ENCODE measurements at regions not wholly inside any gene's neighbourhood (a gene's known extent, or its start where the extent isn't known, plus 50 kb on each side); places are given as distances from the start of the nearest gene placed in this dataset.

DNA sequence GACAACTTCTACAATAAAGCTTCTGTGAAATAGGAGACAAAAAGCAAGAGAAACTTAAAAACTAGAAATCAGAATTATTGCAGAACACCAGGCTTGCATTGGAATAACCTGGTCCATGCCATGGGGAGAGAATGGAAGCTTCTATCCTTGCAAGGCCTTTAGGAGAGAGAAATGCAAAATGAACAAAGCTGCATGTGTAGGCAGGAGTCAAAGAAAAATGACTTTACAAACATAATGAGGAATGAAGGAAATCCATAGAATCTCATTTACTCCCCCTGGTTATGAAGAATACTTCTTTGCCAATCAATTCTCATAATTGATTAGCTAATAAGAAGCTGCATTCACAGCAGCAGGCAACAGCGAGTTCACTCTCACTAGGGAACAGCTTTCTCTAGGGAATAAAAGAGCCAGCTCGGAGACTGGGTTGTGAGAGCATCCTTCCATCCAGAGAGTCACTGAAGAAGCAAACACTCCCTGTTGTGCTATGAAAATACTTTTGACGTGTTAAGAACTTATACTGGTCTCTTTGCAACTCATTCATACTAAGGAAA, 235.9 kb upstream of the LRATD1 start:
- WGBS, 4 donors = 67 to 75% (median 70%) methylated on average over 3 of the region's 3 CpGs
- TF ChIP-seq, protein P1, sequence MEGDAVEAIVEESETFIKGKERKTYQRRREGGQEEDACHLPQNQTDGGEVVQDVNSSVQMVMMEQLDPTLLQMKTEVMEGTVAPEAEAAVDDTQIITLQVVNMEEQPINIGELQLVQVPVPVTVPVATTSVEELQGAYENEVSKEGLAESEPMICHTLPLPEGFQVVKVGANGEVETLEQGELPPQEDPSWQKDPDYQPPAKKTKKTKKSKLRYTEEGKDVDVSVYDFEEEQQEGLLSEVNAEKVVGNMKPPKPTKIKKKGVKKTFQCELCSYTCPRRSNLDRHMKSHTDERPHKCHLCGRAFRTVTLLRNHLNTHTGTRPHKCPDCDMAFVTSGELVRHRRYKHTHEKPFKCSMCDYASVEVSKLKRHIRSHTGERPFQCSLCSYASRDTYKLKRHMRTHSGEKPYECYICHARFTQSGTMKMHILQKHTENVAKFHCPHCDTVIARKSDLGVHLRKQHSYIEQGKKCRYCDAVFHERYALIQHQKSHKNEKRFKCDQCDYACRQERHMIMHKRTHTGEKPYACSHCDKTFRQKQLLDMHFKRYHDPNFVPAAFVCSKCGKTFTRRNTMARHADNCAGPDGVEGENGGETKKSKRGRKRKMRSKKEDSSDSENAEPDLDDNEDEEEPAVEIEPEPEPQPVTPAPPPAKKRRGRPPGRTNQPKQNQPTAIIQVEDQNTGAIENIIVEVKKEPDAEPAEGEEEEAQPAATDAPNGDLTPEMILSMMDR (IDR thresholded peaks at IDR 0.05) = no peak
- no peak for TF ChIP-seq POLR2A (IDR thresholded peaks at IDR 0.05)
- Histone ChIP-seq H3K27ac (no peak overlapping the region), H3K4me1 (no peaks in the 10 kb centered on the region), H3K27me3 (no peaks in the 10 kb centered on the region), H3K36me3 (no peaks in the 10 kb centered on the region), H3K9me3 (no peaks in the 10 kb centered on the region), H3K4me3 (no peak overlapping the region)
- no peak for DNase-seq
- ATAC-seq = no peak
- intact Hi-C loops (cut with DNase I) = no loop called here

DNA sequence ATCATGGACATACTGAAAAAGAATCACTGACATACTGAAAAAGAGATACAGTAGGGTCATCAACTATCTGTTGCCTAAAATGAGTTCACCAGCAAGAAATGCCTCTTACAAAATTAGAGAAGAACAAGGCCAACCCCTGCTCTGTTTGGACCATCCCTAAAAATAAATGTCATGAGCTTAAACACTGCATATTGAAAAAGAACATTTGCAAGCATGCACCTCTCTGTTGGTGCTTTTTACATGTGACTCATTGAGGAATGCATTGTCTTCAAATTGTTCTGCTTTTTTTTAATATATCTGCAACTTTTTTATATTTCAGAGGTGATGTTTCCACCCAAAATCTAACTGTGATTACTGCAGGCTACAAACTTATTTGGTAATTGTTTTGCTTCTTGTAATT, 233.9 kb upstream of the LRATD1 start:
- no peak for TF ChIP-seq POLR2A (IDR thresholded peaks at IDR 0.05)
- TF ChIP-seq, protein P1 (IDR thresholded peaks at IDR 0.05) = no peak
- no peak overlapping the region for H3K27ac ChIP-seq
- ATAC-seq (no peak), DNase-seq (no peak)
- H3K4me1 ChIP-seq = no peaks in the 10 kb centered on the region
- no peaks in the 10 kb centered on the region for H3K36me3 ChIP-seq
- H3K9me3 ChIP-seq = no peaks in the 10 kb centered on the region
- H3K27me3 ChIP-seq = peaks cover 0 to under 1% (median 0%) of the 10 kb centered on the region in 9 donors
- intact Hi-C loops (cut with DNase I) = no loop called here
- no peak overlapping the region for H3K4me3 ChIP-seq

DNA sequence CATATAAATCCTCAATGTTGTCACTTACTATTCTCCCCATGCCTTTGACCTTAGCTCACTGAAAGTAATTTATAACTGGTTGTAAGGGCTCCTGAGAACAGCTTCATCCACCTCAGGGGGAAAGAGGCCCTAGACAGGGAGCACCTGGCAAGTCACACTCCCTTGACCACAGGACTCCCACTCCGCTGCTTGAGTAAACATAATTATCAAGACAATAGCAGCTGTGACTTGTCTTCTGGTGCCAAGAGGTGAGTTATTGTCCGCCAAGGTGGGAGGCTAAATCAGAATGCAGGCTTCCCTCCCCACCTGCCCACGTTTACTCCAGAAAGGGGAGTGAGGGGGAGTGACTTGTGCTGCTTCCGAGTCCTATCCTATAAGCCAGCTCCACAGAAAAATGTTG, 230.6 kb upstream of the LRATD1 start:
- no peak for ATAC-seq

DNA sequence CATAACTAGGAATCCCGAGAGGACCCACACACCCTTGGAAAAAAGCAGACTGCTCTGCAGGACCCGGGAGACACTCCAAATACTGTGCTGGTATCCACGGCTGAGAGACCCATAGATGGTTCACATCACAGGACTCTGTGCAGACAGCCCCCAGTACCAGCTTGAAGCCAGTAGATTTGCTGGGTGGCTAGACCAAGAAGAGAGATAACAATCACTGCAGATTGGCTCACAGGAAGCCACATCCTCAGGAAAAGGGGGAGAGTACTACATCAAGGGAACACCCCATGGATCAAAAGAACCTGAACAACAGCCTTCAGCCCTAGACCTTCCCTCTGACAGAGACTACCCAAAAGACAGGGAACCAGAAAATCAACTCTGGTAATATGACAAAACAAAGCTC, 223.8 kb upstream of the LRATD1 start:
- ATAC-seq (no peak), DNase-seq (no peak)
- peaks cover 0 to 16% (median 0%) of the 10 kb centered on the region in 12 donors for H3K9me3 ChIP-seq
- no peaks in the 10 kb centered on the region for H3K36me3 ChIP-seq
- intact Hi-C loops (cut with DNase I) = no loop called here
- H3K27me3 ChIP-seq = peaks cover 0 to 4% (median 0%) of the 10 kb centered on the region in 9 donors
- no peak overlapping the region for H3K27ac ChIP-seq
- no peaks in the 10 kb centered on the region for H3K4me1 ChIP-seq
- WGBS, 4 donors = 72 to 79% (median 74%) methylated on average over 3 of the region's 3 CpGs
- H3K4me3 ChIP-seq = no peak overlapping the region
- no peak for TF ChIP-seq POLR2A (IDR thresholded peaks at IDR 0.05)
- TF ChIP-seq, protein P1 (IDR thresholded peaks at IDR 0.05) = no peak

More for the DNA sequence above, 230.6 kb upstream of the LRATD1 start:
- Histone ChIP-seq H3K4me1 (no peaks in the 10 kb centered on the region), H3K27ac (no peak overlapping the region), H3K9me3 (no peaks in the 10 kb centered on the region), H3K36me3 (no peaks in the 10 kb centered on the region), H3K4me3 (no peak overlapping the region), H3K27me3 (peaks cover 0 to 5% (median 0%) of the 10 kb centered on the region in 9 donors)
- TF ChIP-seq, protein P1 (IDR thresholded peaks at IDR 0.05) = no peak
- no peak for DNase-seq
- 18 to 27% (median 20%) methylated on average over 4 of the region's 4 CpGs for WGBS, 4 donors
- intact Hi-C loops (cut with DNase I) = no loop called here

All from heart left ventricle (tissue), 16 donors.